Peyer's patch (tissue), 4 donors: ENCODE measurements at regions not wholly inside any gene's neighbourhood (a gene's known extent, or its start where the extent isn't known, plus 50 kb on each side); places are given as distances from the start of the nearest gene placed in this dataset.

ENCODE experiments used
- POLR2A ChIP-seq, 2 donors: fragments of 450-650 bp; IDR thresholded peaks; one replicate each; pipeline ENCODE4 v1.5.1; 2017; ENCODE audit warnings: antibody characterized with exemption in 2 of 2, mild to moderate bottlenecking in 2 of 2, moderate library complexity in 2 of 2
- TF ChIP-seq, protein P1 (sequence below), 6 experiments: fragments of 450-650 bp in 4 of 6; fragments of 200-600 bp in 2 of 6; sonication (generic) in 1 of 6; IDR thresholded peaks; one replicate each; pipeline ENCODE4 v1.5.1; 2017 to 2019; ENCODE audit warnings: antibody characterized with exemption in 6 of 6, mild to moderate bottlenecking in 3 of 6, moderate library complexity in 1 of 6

DNA sequence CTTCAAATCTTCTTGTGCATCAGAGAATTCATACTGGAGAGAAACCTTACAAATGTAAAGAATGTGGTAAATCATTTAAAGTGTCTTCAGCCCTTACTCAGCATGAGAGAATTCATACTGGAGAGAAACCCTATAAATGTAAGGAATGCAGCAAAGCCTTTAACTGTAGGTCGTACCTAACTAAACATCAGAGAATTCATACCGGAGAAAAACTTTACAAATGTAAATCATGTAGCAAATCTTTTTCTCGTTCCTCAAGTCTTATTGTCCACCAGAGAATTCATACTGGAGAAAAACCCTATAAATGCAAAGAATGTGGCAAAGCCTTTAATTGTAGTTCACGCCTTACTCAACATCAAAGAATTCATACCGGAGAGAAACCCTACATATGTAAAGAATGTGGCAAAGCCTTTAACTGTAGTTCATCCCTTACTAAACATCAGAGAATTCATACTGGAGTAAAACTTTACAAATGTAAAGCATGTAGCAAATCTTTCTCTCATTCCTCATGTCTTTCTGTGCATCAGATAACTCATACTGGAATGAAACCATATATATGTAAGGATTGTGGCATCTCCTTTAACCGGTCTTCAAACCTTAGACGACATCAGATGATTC is 118.5 kb upstream of the ZNF267 start:
- TF ChIP-seq, protein P1, sequence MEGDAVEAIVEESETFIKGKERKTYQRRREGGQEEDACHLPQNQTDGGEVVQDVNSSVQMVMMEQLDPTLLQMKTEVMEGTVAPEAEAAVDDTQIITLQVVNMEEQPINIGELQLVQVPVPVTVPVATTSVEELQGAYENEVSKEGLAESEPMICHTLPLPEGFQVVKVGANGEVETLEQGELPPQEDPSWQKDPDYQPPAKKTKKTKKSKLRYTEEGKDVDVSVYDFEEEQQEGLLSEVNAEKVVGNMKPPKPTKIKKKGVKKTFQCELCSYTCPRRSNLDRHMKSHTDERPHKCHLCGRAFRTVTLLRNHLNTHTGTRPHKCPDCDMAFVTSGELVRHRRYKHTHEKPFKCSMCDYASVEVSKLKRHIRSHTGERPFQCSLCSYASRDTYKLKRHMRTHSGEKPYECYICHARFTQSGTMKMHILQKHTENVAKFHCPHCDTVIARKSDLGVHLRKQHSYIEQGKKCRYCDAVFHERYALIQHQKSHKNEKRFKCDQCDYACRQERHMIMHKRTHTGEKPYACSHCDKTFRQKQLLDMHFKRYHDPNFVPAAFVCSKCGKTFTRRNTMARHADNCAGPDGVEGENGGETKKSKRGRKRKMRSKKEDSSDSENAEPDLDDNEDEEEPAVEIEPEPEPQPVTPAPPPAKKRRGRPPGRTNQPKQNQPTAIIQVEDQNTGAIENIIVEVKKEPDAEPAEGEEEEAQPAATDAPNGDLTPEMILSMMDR (IDR thresholded peaks at IDR 0.05): no peak
- TF ChIP-seq POLR2A (IDR thresholded peaks at IDR 0.05): no peak
